OCI-LY7 (cell line): ENCODE measurements at regions not wholly inside any gene's neighbourhood (a gene's known extent, or its start where the extent isn't known, plus 50 kb on each side); places are given as distances from the start of the nearest gene placed in this dataset.

Source experiments
- BruUV-seq: library from RNA; stranded (reverse); fragments of 400-500 nt; replicated peaks from 2 replicates; lab custom pipeline; 2021; lab: Mats Ljungman, UMichigan
- CTCF ChIA-PET: fragments of 300-600 bp; sonication (Branson Sonifier 250); formaldehyde crosslinking; loops from one replicate; lab custom pipeline; 2022; ENCODE audit warnings: antibody characterized with exemption; ENCODE audit not compliant: unreplicated experiment; lab: Charles Lee
- POLR2A ChIA-PET: fragments of 300-600 bp; sonication (Branson Sonifier 250); formaldehyde crosslinking; loops from one replicate; lab custom pipeline; 2022; ENCODE audit warnings: antibody characterized with exemption; lab: Charles Lee
- DNase-seq: peaks from one replicate; pipeline ENCODE4 v3.0.0-alpha.2; 2015; ENCODE audit warnings: low spot score
- H2AFZ ChIP-seq: fragments of 200-600 bp; sonication (generic), shearing (Covaris generic); 2 replicates; pipeline ENCODE4 v1.6.1; 2014; ENCODE audit warnings: mild to moderate bottlenecking, antibody characterized with exemption, low read length, moderate library complexity
- H3K27ac ChIP-seq: fragments of 200-600 bp; sonication (generic); 2 replicates; pipeline ENCODE4 v1.5.1; 2014; ENCODE audit warnings: mixed run types, low read depth, mild to moderate bottlenecking, moderate library complexity, low read length, inconsistent platforms; ENCODE audit not compliant: poor library complexity, severe bottlenecking
- H3K36me3 ChIP-seq: fragments of 200-600 bp; sonication (generic); 2 replicates; pipeline ENCODE4 v1.6.1; 2014; ENCODE audit warnings: mild to moderate bottlenecking, antibody characterized with exemption, low read length, moderate library complexity, mixed read lengths; ENCODE audit not compliant: insufficient read depth
- H3K4me1 ChIP-seq: fragments of 200-600 bp; sonication (generic); 2 replicates; pipeline ENCODE4 v1.5.1; 2014; ENCODE audit warnings: mild to moderate bottlenecking, low read length; ENCODE audit not compliant: insufficient read depth, poor library complexity, severe bottlenecking
- H3K4me2 ChIP-seq: fragments of 200-600 bp; sonication (generic); 2 replicates; pipeline ENCODE4 v1.6.1; 2014; ENCODE audit warnings: mild to moderate bottlenecking, low read length
- H3K4me3 ChIP-seq: fragments of 200-600 bp; sonication (generic); 2 replicates; pipeline ENCODE4 v1.5.1; 2014; ENCODE audit warnings: mild to moderate bottlenecking, low read depth, low read length; ENCODE audit not compliant: poor library complexity, severe bottlenecking
- H3K79me2 ChIP-seq: fragments of 200-600 bp; sonication (generic); 2 replicates; pipeline ENCODE4 v1.6.1; 2016; ENCODE audit warnings: low read depth, mild to moderate bottlenecking, low read length, moderate library complexity, mixed read lengths; ENCODE audit not compliant: insufficient read depth
- H3K9me2 ChIP-seq: fragments of 200-600 bp; sonication (generic); 2 replicates; pipeline ENCODE4 v1.6.1; 2016; ENCODE audit warnings: mild to moderate bottlenecking, low read length, mixed read lengths; ENCODE audit not compliant: insufficient read depth
- H3K9me3 ChIP-seq: fragments of 200-600 bp; sonication (generic); 2 replicates; pipeline ENCODE4 v1.6.1; 2014; ENCODE audit warnings: mild to moderate bottlenecking, mixed run types, low read length, mixed read lengths
- H4K20me1 ChIP-seq: fragments of 200-600 bp; sonication (generic); 2 replicates; pipeline ENCODE4 v1.6.1; 2014; ENCODE audit warnings: mild to moderate bottlenecking, antibody characterized with exemption, low read length, moderate library complexity, mixed read lengths; ENCODE audit not compliant: insufficient read depth
- CTCF ChIP-seq: fragments of 200-600 bp; sonication (generic); conservative IDR thresholded peaks from 2 replicates; pipeline ENCODE4 v1.5.1; 2014; ENCODE audit warnings: mild to moderate bottlenecking, antibody characterized with exemption, low read length, moderate library complexity, mixed read lengths
- EZH2phosphoT487 ChIP-seq: fragments of 200-600 bp; sonication (generic); IDR thresholded peaks from 2 replicates; pipeline ENCODE4 v1.6.1; 2018; ENCODE audit warnings: low read depth, borderline replicate concordance, mild to moderate bottlenecking, mixed run types, antibody characterized with exemption, low read length, moderate library complexity, mixed read lengths
- intact Hi-C: fragments of 100-400 bp; cut with micrococcal nuclease; formaldehyde crosslinking; loops from one replicate; pipeline ENCODE4 v1.10.0; 2022; ENCODE audit not compliant: unreplicated experiment

- no peak for DNase-seq
- CTCF ChIA-PET, result no interaction called here
- intact Hi-C loops, result no loop called here
- H3K27ac ChIP-seq, result no peak overlapping the region
- no peak overlapping the region for H3K4me2 ChIP-seq
- H3K4me1 ChIP-seq, result no peaks in the 10 kb centered on the region
- TF ChIP-seq CTCF (no peak), EZH2phosphoT487 (no peak)
- no peaks in the 10 kb centered on the region for H4K20me1 ChIP-seq
- H3K4me3 ChIP-seq, result no peak overlapping the region
- BruUV-seq, result no TSS peak
- H2AFZ ChIP-seq, result no peak overlapping the region
- H3K79me2 ChIP-seq, result no peaks in the 10 kb centered on the region
- no peaks in the 10 kb centered on the region for H3K9me2 ChIP-seq
- H3K36me3 ChIP-seq, result no peaks in the 10 kb centered on the region
- POLR2A ChIA-PET, result no interaction called here
- no peaks in the 10 kb centered on the region for H3K9me3 ChIP-seq
These were observed 782.9 kb downstream of the SLC4A3 start for GRCh38 chr2:220410296-220410695.

- no TSS peak for BruUV-seq
- CTCF ChIA-PET, result no interaction called here
- Histone ChIP-seq H3K36me3 (no peaks in the 10 kb centered on the region), H2AFZ (no peak overlapping the region), H3K4me1 (no peaks in the 10 kb centered on the region), H3K79me2 (no peaks in the 10 kb centered on the region), H3K4me2 (no peak overlapping the region), H3K9me3 (no peaks in the 10 kb centered on the region), H3K9me2 (no peaks in the 10 kb centered on the region), H3K27ac (no peak overlapping the region), H3K4me3 (no peak overlapping the region), H4K20me1 (no peaks in the 10 kb centered on the region)
- POLR2A ChIA-PET, result interaction anchor here (1.5 kb wide), 1 partner anchor 14 kb away, joined by 3 read pairs; no protein-coding TSS in a partner anchor
- intact Hi-C loops, result no loop called here
- TF ChIP-seq CTCF, result no peak
- TF ChIP-seq EZH2phosphoT487, result no peak
- DNase-seq, result no peak
These were observed 790.1 kb downstream of the SLC4A3 start for GRCh38 chr2:220417503-220417902.

- Histone ChIP-seq H3K9me3 (no peaks in the 10 kb centered on the region), H3K79me2 (no peaks in the 10 kb centered on the region), H3K9me2 (no peaks in the 10 kb centered on the region), H3K4me3 (no peak overlapping the region), H3K4me1 (no peaks in the 10 kb centered on the region), H4K20me1 (no peaks in the 10 kb centered on the region), H2AFZ (no peak overlapping the region), H3K4me2 (no peak overlapping the region), H3K36me3 (no peaks in the 10 kb centered on the region), H3K27ac (no peak overlapping the region)
- ChIA-PET CTCF (no interaction called here), POLR2A (interaction anchor here (0.5 to 1.4 kb wide), 5 partner anchors 8 to 969 kb away, joined by 3 to 5 read pairs (median 3); no protein-coding TSS in a partner anchor)
- intact Hi-C loops, result no loop called here
- no peak for DNase-seq
- no peak for TF ChIP-seq CTCF
- no peak for TF ChIP-seq EZH2phosphoT487
- BruUV-seq, result no TSS peak
These were observed 792.2 kb downstream of the SLC4A3 start for GRCh38 chr2:220419647-220420046.
